ENCODE measurements at regions not wholly inside any gene's neighbourhood (a gene's known extent, or its start where the extent isn't known, plus 50 kb on each side); places are given as distances from the start of the nearest gene placed in this dataset.

DNA sequence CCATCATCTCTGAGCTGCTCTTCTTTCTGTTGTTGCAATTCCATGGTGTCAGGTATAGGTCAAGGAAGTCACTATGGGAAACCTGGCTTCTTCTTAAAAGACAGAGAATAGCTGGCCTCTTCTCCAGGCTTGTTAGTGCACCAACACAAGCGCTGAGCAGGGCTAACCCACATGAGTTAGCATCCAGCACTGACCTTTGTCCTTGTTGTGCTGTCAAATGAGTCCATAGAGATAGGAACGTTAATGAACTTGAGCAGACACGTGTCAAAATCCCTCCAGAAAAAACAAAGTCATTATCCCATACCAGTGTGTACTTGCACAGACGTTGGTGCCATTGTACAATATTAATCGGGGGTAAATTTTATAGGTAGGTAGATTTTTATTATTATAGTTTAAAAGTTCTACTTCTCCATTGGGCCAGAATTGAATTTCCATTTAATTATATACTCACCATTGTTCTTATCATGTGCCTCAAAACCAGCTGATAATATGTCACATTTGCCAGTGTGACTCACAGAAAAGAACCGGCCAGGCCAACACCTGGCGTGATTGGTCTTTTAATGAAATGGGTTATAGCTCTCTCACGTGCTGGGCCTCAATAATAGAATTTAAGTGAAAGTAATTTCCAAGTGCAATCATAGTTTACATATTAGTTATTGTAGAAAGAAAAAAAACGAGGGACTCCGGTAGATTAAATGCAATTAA lies 468.8 kb upstream of the MGMT start:
- TF ChIP-seq, protein P1, sequence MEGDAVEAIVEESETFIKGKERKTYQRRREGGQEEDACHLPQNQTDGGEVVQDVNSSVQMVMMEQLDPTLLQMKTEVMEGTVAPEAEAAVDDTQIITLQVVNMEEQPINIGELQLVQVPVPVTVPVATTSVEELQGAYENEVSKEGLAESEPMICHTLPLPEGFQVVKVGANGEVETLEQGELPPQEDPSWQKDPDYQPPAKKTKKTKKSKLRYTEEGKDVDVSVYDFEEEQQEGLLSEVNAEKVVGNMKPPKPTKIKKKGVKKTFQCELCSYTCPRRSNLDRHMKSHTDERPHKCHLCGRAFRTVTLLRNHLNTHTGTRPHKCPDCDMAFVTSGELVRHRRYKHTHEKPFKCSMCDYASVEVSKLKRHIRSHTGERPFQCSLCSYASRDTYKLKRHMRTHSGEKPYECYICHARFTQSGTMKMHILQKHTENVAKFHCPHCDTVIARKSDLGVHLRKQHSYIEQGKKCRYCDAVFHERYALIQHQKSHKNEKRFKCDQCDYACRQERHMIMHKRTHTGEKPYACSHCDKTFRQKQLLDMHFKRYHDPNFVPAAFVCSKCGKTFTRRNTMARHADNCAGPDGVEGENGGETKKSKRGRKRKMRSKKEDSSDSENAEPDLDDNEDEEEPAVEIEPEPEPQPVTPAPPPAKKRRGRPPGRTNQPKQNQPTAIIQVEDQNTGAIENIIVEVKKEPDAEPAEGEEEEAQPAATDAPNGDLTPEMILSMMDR (IDR thresholded peaks at IDR 0.05), result no peak
- TF ChIP-seq POLR2AphosphoS5 (IDR thresholded peaks at IDR 0.05; ENCODE audit: insufficient read depth in 1 of 2, low read depth in 1 of 2), result no peak
- no peak for TF ChIP-seq POLR2A (IDR thresholded peaks at IDR 0.05)

DNA sequence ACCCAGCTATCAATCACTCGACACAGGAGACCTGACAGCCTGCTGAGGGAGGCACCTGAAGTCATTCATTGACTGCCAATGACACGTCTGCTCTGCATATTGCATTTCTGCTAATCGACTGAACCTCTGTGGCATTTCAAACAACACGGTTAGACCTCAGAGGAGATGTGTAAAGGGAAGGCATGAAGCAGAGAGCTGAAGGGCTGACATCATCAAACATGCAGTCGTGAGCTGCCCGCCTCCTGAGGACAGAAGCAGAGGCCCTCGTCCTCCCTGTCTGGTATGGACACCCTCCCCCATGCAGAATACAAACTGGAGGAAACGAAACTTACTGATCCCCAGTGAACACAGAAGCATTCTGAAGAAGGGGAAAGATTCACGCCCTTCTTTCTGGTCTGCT lies 462.6 kb upstream of the MGMT start:
- no peaks in the 10 kb centered on the region for H3K9me3 ChIP-seq
- no peaks in the 10 kb centered on the region for H3K27me3 ChIP-seq
- no peaks in the 10 kb centered on the region for H3K36me3 ChIP-seq
- DNase-seq (ENCODE audit: extremely low spot score in 2 of 2), result no peak
- H3K4me3 ChIP-seq, result no peak overlapping the region
- H3K4me1 ChIP-seq, result no peaks in the 10 kb centered on the region
- intact Hi-C loops (cut with DNase I), result no loop called here
- TF ChIP-seq, protein P1 (IDR thresholded peaks at IDR 0.05), result no peak
- TF ChIP-seq POLR2AphosphoS5 (IDR thresholded peaks at IDR 0.05; ENCODE audit: insufficient read depth in 1 of 2, low read depth in 1 of 2) (no peak), POLR2A (IDR thresholded peaks at IDR 0.05) (no peak)
- H3K27ac ChIP-seq, result no peak overlapping the region

More for the DNA sequence above, 468.8 kb upstream of the MGMT start:
- Histone ChIP-seq H3K4me3 (no peak overlapping the region), H3K27me3 (no peaks in the 10 kb centered on the region), H3K9me3 (no peaks in the 10 kb centered on the region), H3K27ac (no peak overlapping the region), H3K4me1 (no peaks in the 10 kb centered on the region), H3K36me3 (no peaks in the 10 kb centered on the region)
- intact Hi-C loops (cut with DNase I), result no loop called here
- DNase-seq (ENCODE audit: extremely low spot score in 2 of 2), result no peak

DNA sequence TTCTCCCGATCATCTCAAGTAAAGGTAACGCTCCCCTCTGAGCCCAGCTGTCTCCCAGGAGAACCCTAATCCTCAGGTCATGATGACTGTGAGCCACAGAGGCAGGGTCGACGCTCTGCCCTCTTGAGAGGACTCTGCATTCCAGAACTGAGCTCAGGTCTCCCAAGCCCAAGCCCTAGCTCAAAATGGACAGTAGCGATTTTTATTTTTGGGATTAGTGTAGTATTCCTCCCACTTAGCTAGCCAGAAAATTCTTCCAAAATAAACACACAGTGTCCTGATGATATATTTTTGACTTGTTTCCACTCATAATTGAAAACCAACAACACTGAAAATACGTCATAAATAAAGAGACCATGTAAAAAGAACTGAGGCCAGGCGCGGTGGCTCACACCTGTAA lies 462.0 kb upstream of the MGMT start:
- Histone ChIP-seq H3K4me3 (no peak overlapping the region), H3K9me3 (no peaks in the 10 kb centered on the region), H3K4me1 (no peaks in the 10 kb centered on the region), H3K36me3 (no peaks in the 10 kb centered on the region), H3K27ac (no peak overlapping the region), H3K27me3 (no peaks in the 10 kb centered on the region)
- intact Hi-C loops (cut with DNase I), result no loop called here
- TF ChIP-seq, protein P1 (IDR thresholded peaks at IDR 0.05), result no peak
- TF ChIP-seq POLR2A (IDR thresholded peaks at IDR 0.05) (no peak), POLR2AphosphoS5 (IDR thresholded peaks at IDR 0.05; ENCODE audit: insufficient read depth in 1 of 2, low read depth in 1 of 2) (no peak)
- no peak for DNase-seq (ENCODE audit: extremely low spot score in 2 of 2)

DNA sequence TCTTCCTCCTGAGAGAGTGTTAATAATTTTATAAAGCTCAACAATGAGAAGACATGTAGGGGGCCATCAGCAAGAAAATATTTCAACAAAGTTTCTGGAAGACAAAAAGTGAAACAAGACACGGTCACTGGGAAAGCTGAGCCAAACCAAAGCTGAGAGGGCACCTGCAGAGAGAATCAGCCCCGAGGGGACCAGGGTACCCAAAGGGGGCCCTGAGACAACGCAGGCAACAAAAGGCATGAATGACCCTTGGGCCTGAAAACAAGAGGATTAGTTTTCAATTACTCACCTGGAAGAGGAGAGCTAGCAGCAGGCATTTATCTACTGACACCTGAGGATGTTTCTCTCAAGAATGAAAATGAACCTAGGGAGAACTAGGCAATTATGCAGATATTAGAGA lies 461.2 kb upstream of the MGMT start:
- no peak for DNase-seq (ENCODE audit: extremely low spot score in 2 of 2)

DNA sequence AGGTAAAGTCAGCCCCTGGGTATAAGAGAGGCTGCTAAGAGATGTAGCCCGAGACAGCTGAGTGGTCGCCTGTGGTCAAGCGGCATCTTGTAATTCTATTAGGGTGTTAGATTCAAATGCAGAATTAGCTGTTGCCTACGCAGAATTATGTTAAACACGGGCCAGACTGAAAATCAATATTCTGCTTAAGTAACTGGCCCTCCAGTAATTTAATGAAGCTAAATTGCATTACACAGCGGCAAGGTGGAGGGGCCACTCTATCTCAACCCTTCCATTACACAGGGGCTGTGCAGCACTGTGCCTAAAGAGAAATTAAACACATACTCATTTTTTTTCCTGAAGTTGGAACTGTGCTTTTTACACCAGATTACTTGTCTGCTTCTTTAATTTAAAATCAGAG lies 448.5 kb upstream of the MGMT start:
- intact Hi-C loops (cut with DNase I), result no loop called here
- Histone ChIP-seq H3K36me3 (no peaks in the 10 kb centered on the region), H3K27me3 (no peaks in the 10 kb centered on the region), H3K4me1 (no peaks in the 10 kb centered on the region), H3K27ac (no peak overlapping the region), H3K4me3 (no peak overlapping the region), H3K9me3 (no peaks in the 10 kb centered on the region)
- TF ChIP-seq POLR2AphosphoS5 (IDR thresholded peaks at IDR 0.05; ENCODE audit: insufficient read depth in 1 of 2, low read depth in 1 of 2) (no peak), POLR2A (IDR thresholded peaks at IDR 0.05) (no peak)
- TF ChIP-seq, protein P1 (IDR thresholded peaks at IDR 0.05), result no peak
- DNase-seq (ENCODE audit: extremely low spot score in 2 of 2), result no peak

More for the DNA sequence above, 461.2 kb upstream of the MGMT start:
- TF ChIP-seq, protein P1 (IDR thresholded peaks at IDR 0.05), result no peak
- TF ChIP-seq POLR2AphosphoS5 (IDR thresholded peaks at IDR 0.05; ENCODE audit: insufficient read depth in 1 of 2, low read depth in 1 of 2) (no peak), POLR2A (IDR thresholded peaks at IDR 0.05) (no peak)
- Histone ChIP-seq H3K4me3 (no peak overlapping the region), H3K9me3 (no peaks in the 10 kb centered on the region), H3K27ac (no peak overlapping the region), H3K4me1 (no peaks in the 10 kb centered on the region), H3K36me3 (no peaks in the 10 kb centered on the region), H3K27me3 (no peaks in the 10 kb centered on the region)
- intact Hi-C loops (cut with DNase I), result no loop called here
